H9 (cell line): ENCODE measurements at regions not wholly inside any gene's neighbourhood (a gene's known extent, or its start where the extent isn't known, plus 50 kb on each side); places are given as distances from the start of the nearest gene placed in this dataset.

ENCODE experiments used
- DNase-seq: peaks from one replicate; pipeline ENCODE4 v3.0.0-alpha.2; 2017
- H2AFZ ChIP-seq: one replicate; pipeline ENCODE4 v1.6.1; 2013; ENCODE audit warnings: mild to moderate bottlenecking, low read length, control low read depth, moderate library complexity
- H2AK5ac ChIP-seq: 2 replicates; pipeline ENCODE4 v1.6.1; 2013; ENCODE audit warnings: low read length, control low read depth, mixed read lengths; ENCODE audit not compliant: insufficient read length
- H2BK120ac ChIP-seq: one replicate; pipeline ENCODE4 v1.6.1; 2013; ENCODE audit warnings: low read depth, mild to moderate bottlenecking, low read length, control low read depth, inconsistent platforms; ENCODE audit not compliant: poor library complexity, severe bottlenecking
- H2BK12ac ChIP-seq: 2 replicates; pipeline ENCODE4 v1.6.1; 2013; ENCODE audit warnings: low read length, control low read depth, mixed read lengths, low read depth; ENCODE audit not compliant: insufficient read length
- H2BK15ac ChIP-seq: 2 replicates; pipeline ENCODE4 v1.6.1; 2013; ENCODE audit warnings: low read depth, low read length, control low read depth
- H2BK20ac ChIP-seq: one replicate; pipeline ENCODE4 v1.6.1; 2013; ENCODE audit warnings: low read depth, mild to moderate bottlenecking, low read length, control low read depth, inconsistent platforms; ENCODE audit not compliant: poor library complexity, severe bottlenecking
- H2BK5ac ChIP-seq: 2 replicates; pipeline ENCODE4 v1.6.1; 2013; ENCODE audit warnings: low read length, control low read depth, mixed read lengths; ENCODE audit not compliant: insufficient read length
- H3K14ac ChIP-seq: 2 replicates; pipeline ENCODE4 v1.6.1; 2013; ENCODE audit warnings: low read length, control low read depth; ENCODE audit not compliant: insufficient read depth
- H3K18ac ChIP-seq: 2 replicates; pipeline ENCODE4 v1.6.1; 2013; ENCODE audit warnings: low read depth, mild to moderate bottlenecking, mixed read lengths, low read length, control low read depth; ENCODE audit not compliant: insufficient read length
- H3K23ac ChIP-seq: 2 replicates; pipeline ENCODE4 v1.6.1; 2013; ENCODE audit warnings: low read length, control low read depth, mixed read lengths, low read depth; ENCODE audit not compliant: insufficient read length
- H3K23me2 ChIP-seq: 2 replicates; pipeline ENCODE4 v1.6.1; 2013; ENCODE audit warnings: low read depth, mild to moderate bottlenecking, mixed read lengths, low read length, control low read depth; ENCODE audit not compliant: insufficient read length, poor library complexity, severe bottlenecking
- H3K27ac ChIP-seq: 2 replicates; pipeline ENCODE4 v1.5.1; 2013; ENCODE audit warnings: low read length, control low read depth, mixed read lengths, low read depth; ENCODE audit not compliant: insufficient read length
- H3K27me3 ChIP-seq: 2 replicates; pipeline ENCODE4 v1.6.1; 2013; ENCODE audit warnings: low read length, control low read depth, inconsistent platforms; ENCODE audit not compliant: insufficient read depth
- H3K4ac ChIP-seq: 2 replicates; pipeline ENCODE4 v1.6.1; 2013; ENCODE audit warnings: low read depth, mild to moderate bottlenecking, control low read depth, inconsistent platforms, low read length, moderate library complexity
- H3K4me1 ChIP-seq: 2 replicates; pipeline ENCODE4 v1.6.1; 2013; ENCODE audit warnings: low read length, control low read depth, inconsistent platforms; ENCODE audit not compliant: insufficient read depth
- H3K4me2 ChIP-seq: 2 replicates; pipeline ENCODE4 v1.6.1; 2013; ENCODE audit warnings: low read length, control low read depth, mixed read lengths; ENCODE audit not compliant: insufficient read length, insufficient read depth
- H3K56ac ChIP-seq: 2 replicates; pipeline ENCODE4 v1.6.1; 2013; ENCODE audit warnings: low read depth, mild to moderate bottlenecking, mixed read lengths, low read length, control low read depth; ENCODE audit not compliant: insufficient read length
- H3K79me1 ChIP-seq: 2 replicates; pipeline ENCODE4 v1.6.1; 2013; ENCODE audit warnings: low read depth, mild to moderate bottlenecking, moderate library complexity, low read length, control low read depth, inconsistent platforms; ENCODE audit not compliant: insufficient read depth, poor library complexity, severe bottlenecking
- H3K79me2 ChIP-seq: 2 replicates; pipeline ENCODE4 v1.6.1; 2013; ENCODE audit warnings: low read length, control low read depth, inconsistent platforms; ENCODE audit not compliant: insufficient read depth
- H3K9ac ChIP-seq: 2 replicates; pipeline ENCODE4 v1.6.1; 2013; ENCODE audit warnings: low read length, control low read depth, mixed read lengths; ENCODE audit not compliant: insufficient read length; ENCODE audit errors: extremely low read depth
- H3K9me3 ChIP-seq: one replicate; pipeline ENCODE4 v1.6.1; 2013; ENCODE audit warnings: low read depth, low read length, inconsistent platforms; ENCODE audit not compliant: control insufficient read depth
- H3T11ph ChIP-seq: one replicate; pipeline ENCODE4 v1.6.1; 2013; ENCODE audit warnings: mild to moderate bottlenecking, low read length, control low read depth, inconsistent platforms
- H4K20me1 ChIP-seq: one replicate; pipeline ENCODE4 v1.6.1; 2013; ENCODE audit not compliant: control insufficient read depth, insufficient read length, insufficient read depth
- H4K5ac ChIP-seq: 2 replicates; pipeline ENCODE4 v1.6.1; 2013; ENCODE audit warnings: low read depth, mild to moderate bottlenecking, mixed read lengths, low read length, control low read depth; ENCODE audit not compliant: insufficient read length
- H4K8ac ChIP-seq: replicated peaks from 2 replicates; pipeline ENCODE4 v1.6.1; 2013; ENCODE audit warnings: low read length, control low read depth, mixed read lengths, low read depth; ENCODE audit not compliant: insufficient read length
- H4K91ac ChIP-seq: 2 replicates; pipeline ENCODE4 v1.6.1; 2013; ENCODE audit warnings: low read depth, mild to moderate bottlenecking, moderate library complexity, mixed read lengths, low read length, control low read depth; ENCODE audit not compliant: insufficient read length
- H3K27ac Mint-ChIP-seq, 3 experiments: 2 replicates in 2 of 3; 3 replicates in 1 of 3; pipeline ENCODE4 v1.8.0; 2020 to 2021; ENCODE audit warnings: mixed read lengths in 3 of 3, mild to moderate bottlenecking in 1 of 3, moderate library complexity in 1 of 3
- H3K27me3 Mint-ChIP-seq: 2 replicates; pipeline ENCODE4 v1.8.0; 2021; ENCODE audit warnings: low read depth, mild to moderate bottlenecking, moderate library complexity, mixed read lengths
- H3K36me3 Mint-ChIP-seq, 3 experiments: 2 replicates in 2 of 3; 3 replicates in 1 of 3; pipeline ENCODE4 v1.8.0; 2020 to 2021; ENCODE audit warnings: low read depth in 3 of 3, mixed read lengths in 3 of 3; ENCODE audit not compliant: insufficient read depth in 1 of 3
- H3K4me1 Mint-ChIP-seq, 2 experiments: 2 replicates each; pipeline ENCODE4 v1.8.0; 2020; ENCODE audit warnings: mixed read lengths in 2 of 2
- H3K4me3 Mint-ChIP-seq, 2 experiments: 2 replicates in 1 of 2; 3 replicates in 1 of 2; pipeline ENCODE4 v1.8.0; 2020 to 2021; ENCODE audit warnings: mild to moderate bottlenecking in 2 of 2, mixed read lengths in 2 of 2, moderate library complexity in 1 of 2
- H3K9me3 Mint-ChIP-seq, 2 experiments: 2 replicates in 1 of 2; 3 replicates in 1 of 2; pipeline ENCODE4 v1.8.0; 2020; ENCODE audit warnings: mild to moderate bottlenecking in 2 of 2, mixed read lengths in 2 of 2, moderate library complexity in 1 of 2
- CTCF ChIP-seq: fragments of 200-600 bp; sonication (generic); conservative IDR thresholded peaks from 3 replicates; pipeline ENCODE4 v1.8.0; 2021; ENCODE audit warnings: antibody characterized with exemption, mild to moderate bottlenecking
- WGBS: extraction: QIAGEN DNeasy Blood & Tissue Kit; methylation state at CpG from one replicate; pipeline ENCODE4 v1.1.7; 2013; ENCODE audit warnings: missing lambda C conversion rate, low lambda C conversion rate, mixed read lengths; ENCODE audit not compliant: insufficient read length; ENCODE audit errors: extremely low coverage; 5-methylcytosine and 5-hydroxymethylcytosine counted together

GRCh38 chr3:107024551-107025026 is 352.6 kb upstream of the CCDC54 start:
- Histone ChIP-seq H2BK120ac (no peak overlapping the region), H3K4ac (no peak overlapping the region), H2BK15ac (no peak overlapping the region), H3K18ac (no peak overlapping the region), H3K9me3 (no peaks in the 10 kb centered on the region), H3K79me2 (no peaks in the 10 kb centered on the region), H4K5ac (no peak overlapping the region), H4K20me1 (no peaks in the 10 kb centered on the region), H3T11ph (no peak overlapping the region), H3K23me2 (no peaks in the 10 kb centered on the region), H3K9ac (no peak overlapping the region), H3K4me1 (no peaks in the 10 kb centered on the region), H3K27me3 (no peaks in the 10 kb centered on the region), H2BK20ac (no peak overlapping the region), H2AFZ (peak overlapping the region; percentile 17), H4K8ac (no peak overlapping the region), H3K14ac (no peak overlapping the region), H2AK5ac (no peak overlapping the region), H3K79me1 (no peaks in the 10 kb centered on the region), H3K27ac (no peak overlapping the region), H3K56ac (no peak overlapping the region), H2BK5ac (no peak overlapping the region), H3K23ac (no peak overlapping the region), H4K91ac (no peak overlapping the region), H2BK12ac (no peak overlapping the region), H3K4me2 (no peak overlapping the region)
- no peak for TF ChIP-seq CTCF
- H3K27ac Mint-ChIP-seq = peak overlapping the region in 2 of 3 experiments; percentile 31 to 46; a peak in 2 of 7 replicates
- H3K4me1 Mint-ChIP-seq = peaks cover 10 to 14% of the 10 kb centered on the region in 2 experiments
- H3K4me3 Mint-ChIP-seq = no peak overlapping the region
- H3K9me3 Mint-ChIP-seq = no peaks in the 10 kb centered on the region
- DNase-seq = no peak
- WGBS = no CpG with 5 or more reads among the region's 2 CpGs
- H3K36me3 Mint-ChIP-seq = no peaks in the 10 kb centered on the region; a peak in 1 of 7 replicates
- no peaks in the 10 kb centered on the region for H3K27me3 Mint-ChIP-seq
